Endothelial cell of umbilical vein (primary cell): ENCODE measurements at regions not wholly inside any gene's neighbourhood (a gene's known extent, or its start where the extent isn't known, plus 50 kb on each side); places are given as distances from the start of the nearest gene placed in this dataset.

Experiments
- BruUV-seq: library from RNA; stranded (reverse); fragments of 400-500 nt; replicated peaks from 2 replicates; lab custom pipeline; 2021; lab: Mats Ljungman, UMichigan
- CTCF ChIA-PET: fragments of 300-600, 350-600 bp; sonication (Branson Sonifier 250); formaldehyde crosslinking; loops from one replicate; lab custom pipeline; 2021; ENCODE audit warnings: antibody characterized with exemption, inconsistent platforms; lab: Charles Lee
- POLR2A ChIA-PET: fragments of 300-600, 350-600 bp; sonication (Branson Sonifier 250); formaldehyde crosslinking; loops from one replicate; lab custom pipeline; 2021; ENCODE audit warnings: antibody characterized with exemption, inconsistent platforms; lab: Charles Lee
- DNase-seq: peaks from one replicate; pipeline ENCODE4 v3.0.0-alpha.2; 2011; ENCODE audit warnings: low read depth, low spot score
- FAIRE-seq: peaks from 2 replicates; lab custom pipeline; 2011; peaks lifted over from hg19 to GRCh38; lab: Jason Lieb, UNC
- H2AFZ ChIP-seq: 2 replicates; pipeline ENCODE4 v1.6.0; 2012; ENCODE audit warnings: low read depth, low read length, control low read depth, inconsistent platforms
- H3K27ac ChIP-seq: 2 replicates; pipeline ENCODE4 v1.5.1; 2011; ENCODE audit warnings: low read depth, mild to moderate bottlenecking, control low read depth, low read length, moderate library complexity; ENCODE audit not compliant: insufficient read depth
- H3K27me3 ChIP-seq, 2 experiments: 2 replicates each; pipeline versions ENCODE4 v1.6.0 to v1.6.1; 2011; ENCODE audit warnings: low read length in 2 of 2, mixed read lengths in 1 of 2; ENCODE audit not compliant: control insufficient read depth in 2 of 2, insufficient read depth in 2 of 2
- H3K36me3 ChIP-seq, 2 experiments: 2 replicates in 1 of 2; 3 replicates in 1 of 2; pipeline ENCODE4 v1.5.1; 2011; ENCODE audit warnings: low read length in 2 of 2, mild to moderate bottlenecking in 1 of 2, moderate library complexity in 1 of 2; ENCODE audit not compliant: control insufficient read depth in 2 of 2, insufficient read depth in 2 of 2; ENCODE audit errors: extremely low read depth in 1 of 2
- H3K4me1 ChIP-seq: 3 replicates; pipeline ENCODE4 v1.5.1; 2011; ENCODE audit warnings: mild to moderate bottlenecking, low read length; ENCODE audit not compliant: control insufficient read depth, insufficient read depth; ENCODE audit errors: extremely low read depth
- H3K4me2 ChIP-seq: 2 replicates; pipeline ENCODE4 v1.6.1; 2011; ENCODE audit warnings: low read length, control low read depth, mixed read lengths; ENCODE audit not compliant: insufficient read depth
- H3K4me3 ChIP-seq, 3 experiments: fragments of 200-600 bp in 1 of 3; sonication (generic), shearing (Covaris generic) in 1 of 3; replicated peaks in 1 of 3; 2 replicates each; pipeline ENCODE4 v1.5.1; 2011 to 2016; ENCODE audit warnings: control low read depth in 3 of 3, low read length in 3 of 3, mild to moderate bottlenecking in 2 of 3, inconsistent platforms in 1 of 3, low read depth in 1 of 3, moderate library complexity in 1 of 3; ENCODE audit not compliant: insufficient read depth in 1 of 3
- H3K79me2 ChIP-seq: 2 replicates; pipeline ENCODE4 v1.6.0; 2012; ENCODE audit warnings: low read length, inconsistent platforms; ENCODE audit not compliant: control insufficient read depth, insufficient read depth
- H3K9ac ChIP-seq: replicated peaks from 2 replicates; pipeline ENCODE3; 2011; ENCODE audit warnings: low read length, control low read depth; ENCODE audit not compliant: insufficient read depth; ENCODE audit errors: extremely low read depth
- H3K9me1 ChIP-seq: replicated peaks from 3 replicates; pipeline ENCODE4 v1.6.0; 2011; ENCODE audit warnings: mild to moderate bottlenecking, low read length; ENCODE audit not compliant: control insufficient read depth, insufficient read depth; ENCODE audit errors: extremely low read depth
- H3K9me3 ChIP-seq: replicated peaks from 2 replicates; pipeline ENCODE4 v1.5.1; 2012; ENCODE audit warnings: low read length, inconsistent platforms; ENCODE audit not compliant: control insufficient read depth, insufficient read depth
- H4K20me1 ChIP-seq: replicated peaks from 2 replicates; pipeline ENCODE3; 2011; ENCODE audit warnings: mild to moderate bottlenecking, low read length; ENCODE audit not compliant: control insufficient read depth, insufficient read depth; ENCODE audit errors: extremely low read depth
- CTCF ChIP-seq, 2 donors: IDR thresholded peaks; 1 replicate in 1 of 2; 2 replicates in 1 of 2; pipeline ENCODE4 v1.5.1; 2011; ENCODE audit warnings: low read length in 2 of 2, mild to moderate bottlenecking in 2 of 2, moderate library complexity in 2 of 2, control low read depth in 1 of 2, inconsistent platforms in 1 of 2, low read depth in 1 of 2; ENCODE audit not compliant: insufficient read depth in 1 of 2; ENCODE audit errors: extremely low read depth in 1 of 2
- EZH2 ChIP-seq: IDR thresholded peaks from 2 replicates; pipeline ENCODE4 v1.6.1; 2012; ENCODE audit warnings: borderline replicate concordance, low read depth, mild to moderate bottlenecking, moderate library complexity, low read length, inconsistent platforms; ENCODE audit not compliant: severe bottlenecking
- FOS ChIP-seq: IDR thresholded peaks from 2 replicates; pipeline ENCODE4 v1.6.1; 2011; ENCODE audit warnings: mild to moderate bottlenecking, low read length, moderate library complexity, borderline replicate concordance; ENCODE audit not compliant: insufficient read depth
- GATA2 ChIP-seq: IDR thresholded peaks from 2 replicates; pipeline ENCODE4 v1.7.0; 2011; ENCODE audit warnings: low read depth, mild to moderate bottlenecking, moderate library complexity, mixed read lengths, low read length; ENCODE audit not compliant: insufficient read length, insufficient read depth
- JUN ChIP-seq: IDR thresholded peaks from 2 replicates; pipeline ENCODE4 v1.6.1; 2011; ENCODE audit warnings: borderline replicate concordance, low read depth; ENCODE audit not compliant: insufficient read length, insufficient read depth
- MAX ChIP-seq: IDR thresholded peaks from 2 replicates; pipeline ENCODE4 v1.6.1; 2011; ENCODE audit not compliant: insufficient read depth, insufficient read length
- MYC ChIP-seq: IDR thresholded peaks from one replicate; pipeline ENCODE4 v1.6.1; 2011; ENCODE audit warnings: mild to moderate bottlenecking, low read depth, low read length
- POLR2A ChIP-seq: IDR thresholded peaks from 2 replicates; pipeline ENCODE4 v1.6.1; 2012; ENCODE audit warnings: low read depth, mild to moderate bottlenecking, control low read depth, low read length
- POLR2AphosphoS5 ChIP-seq: IDR thresholded peaks from 2 replicates; pipeline ENCODE4 v1.6.1; 2012; ENCODE audit warnings: low read depth, mild to moderate bottlenecking, control low read depth, low read length, moderate library complexity; ENCODE audit not compliant: insufficient read depth
- dilution Hi-C: fragments of 300-500 bp; cut with MboI; formaldehyde crosslinking; loops from one replicate; pipeline ENCODE4 v1.15.0; 2019; ENCODE audit warnings: low sequenced_read_pairs; ENCODE audit not compliant: extremely low pct_ligation_motif_present
- intact Hi-C: fragments of 100-400 bp; cut with micrococcal nuclease; formaldehyde crosslinking; loops from one replicate; pipeline ENCODE4 v1.10.0; 2022

GRCh38 chr19:31177246-31177645 is 172.0 kb downstream of the TSHZ3 start:
- H4K20me1 ChIP-seq, result no peaks in the 10 kb centered on the region
- POLR2A ChIA-PET, result no interaction called here
- H2AFZ ChIP-seq, result no peak overlapping the region
- dilution Hi-C loops (no loop called here), intact Hi-C loops (no loop called here)
- no peaks in the 10 kb centered on the region for H3K4me1 ChIP-seq
- no peaks in the 10 kb centered on the region for H3K27me3 ChIP-seq
- H3K9me1 ChIP-seq, result no peaks in the 10 kb centered on the region
- no peaks in the 10 kb centered on the region for H3K9me3 ChIP-seq
- no peak overlapping the region for H3K4me3 ChIP-seq
- no peak overlapping the region for H3K9ac ChIP-seq
- no peaks in the 10 kb centered on the region for H3K36me3 ChIP-seq
- TF ChIP-seq CTCF (IDR thresholded peaks at IDR 0.05; ENCODE audit: extremely low read depth in 1 of 2, insufficient read depth in 1 of 2, low read depth in 1 of 2, low read length in 2 of 2) (no peak), MYC (no peak), FOS (no peak), POLR2AphosphoS5 (no peak), GATA2 (no peak), JUN (no peak), MAX (no peak), POLR2A (no peak), EZH2 (no peak)
- no peaks in the 10 kb centered on the region for H3K79me2 ChIP-seq
- FAIRE-seq (no peak), DNase-seq (no peak)
- CTCF ChIA-PET, result no interaction called here
- H3K27ac ChIP-seq, result no peak overlapping the region
- no peak overlapping the region for H3K4me2 ChIP-seq
- no TSS peak for BruUV-seq
